H1 (cell line): ENCODE measurements at regions not wholly inside any gene's neighbourhood (a gene's known extent, or its start where the extent isn't known, plus 50 kb on each side); places are given as distances from the start of the nearest gene placed in this dataset.
A peak's percentile ranks its signal among the peaks of the same experiment; 100 is the strongest.

Source experiments
- CTCF ChIA-PET: fragments of 300-600 bp; sonication (Branson Sonifier 250); formaldehyde crosslinking; loops from one replicate; lab custom pipeline; 2021; ENCODE audit not compliant: partially characterized antibody; lab: Charles Lee
- POLR2A ChIA-PET: fragments of 300-600 bp; sonication (Branson Sonifier 250); formaldehyde crosslinking; loops from one replicate; lab custom pipeline; 2021; ENCODE audit warnings: inconsistent platforms; ENCODE audit not compliant: partially characterized antibody; lab: Charles Lee
- DNase-seq, 2 experiments: peaks; one replicate each; pipeline versions ENCODE4 v3.0.0 to v3.0.0-alpha.2; 2010 to 2022; ENCODE audit warnings: low spot score in 2 of 2, low read depth in 1 of 2, mixed read lengths in 1 of 2
- FAIRE-seq: peaks from 2 replicates; lab custom pipeline; 2011; peaks lifted over from hg19 to GRCh38; lab: Jason Lieb, UNC
- H2AFZ ChIP-seq: 2 replicates; pipeline ENCODE4 v1.8.1; 2012; ENCODE audit warnings: low read length, inconsistent platforms
- H2AK5ac ChIP-seq: 2 replicates; pipeline ENCODE4 v1.6.1; 2013; ENCODE audit warnings: low read depth, low read length
- H2BK120ac ChIP-seq: replicated peaks from 2 replicates; pipeline ENCODE3; 2013; ENCODE audit warnings: low read depth, low read length, inconsistent platforms
- H2BK12ac ChIP-seq: 2 replicates; pipeline ENCODE4 v1.6.1; 2013; ENCODE audit warnings: low read depth, low read length
- H2BK15ac ChIP-seq: 2 replicates; pipeline ENCODE4 v1.6.1; 2013; ENCODE audit warnings: low read length
- H2BK20ac ChIP-seq: 2 replicates; pipeline ENCODE4 v1.6.1; 2013; ENCODE audit warnings: low read length
- H2BK5ac ChIP-seq: 2 replicates; pipeline ENCODE4 v1.6.1; 2013; ENCODE audit warnings: low read depth, low read length
- H3K14ac ChIP-seq: 2 replicates; pipeline ENCODE4 v1.6.1; 2013; ENCODE audit warnings: inconsistent platforms; ENCODE audit not compliant: insufficient read length
- H3K18ac ChIP-seq: 2 replicates; pipeline ENCODE4 v1.6.1; 2013; ENCODE audit warnings: low read length; ENCODE audit errors: extremely low read depth
- H3K23ac ChIP-seq: 2 replicates; pipeline ENCODE4 v1.6.1; 2013; ENCODE audit warnings: inconsistent platforms; ENCODE audit not compliant: insufficient read length
- H3K23me2 ChIP-seq: 2 replicates; pipeline ENCODE4 v1.6.1; 2013; ENCODE audit warnings: low read depth, low read length
- H3K27ac ChIP-seq: 2 replicates; pipeline ENCODE4 v1.6.1; 2011; ENCODE audit warnings: low read depth, low read length, inconsistent platforms
- H3K27me3 ChIP-seq, 4 experiments: replicated peaks in 1 of 4; 1 replicate in 1 of 4; 2 replicates in 3 of 4; pipeline versions ENCODE4 v1.6.1 to v1.8.1; 2011 to 2013; ENCODE audit warnings: low read length in 3 of 4, mild to moderate bottlenecking in 3 of 4, inconsistent platforms in 2 of 4, mixed read lengths in 2 of 4, moderate library complexity in 1 of 4; ENCODE audit not compliant: control insufficient read depth in 3 of 4, insufficient read depth in 3 of 4; ENCODE audit errors: extremely low read depth in 1 of 4
- H3K36me3 ChIP-seq, 4 experiments: 2 replicates each; pipeline versions ENCODE4 v1.6.1 to v1.8.1; 2011 to 2013; ENCODE audit warnings: mild to moderate bottlenecking in 4 of 4, low read length in 3 of 4, moderate library complexity in 2 of 4, control low read depth in 1 of 4, inconsistent platforms in 1 of 4; ENCODE audit not compliant: insufficient read depth in 4 of 4, control insufficient read depth in 2 of 4
- H3K4ac ChIP-seq: replicated peaks from 2 replicates; pipeline ENCODE3; 2013; ENCODE audit warnings: low read length, low read depth, mixed read lengths, inconsistent platforms; ENCODE audit not compliant: insufficient read length
- H3K4me1 ChIP-seq, 4 experiments: replicated peaks in 1 of 4; 1 replicate in 1 of 4; 2 replicates in 3 of 4; pipeline versions ENCODE4 v1.6.1 to v1.8.1; 2011 to 2013; ENCODE audit warnings: low read length in 3 of 4, inconsistent platforms in 2 of 4, mixed read lengths in 1 of 4; ENCODE audit not compliant: insufficient read depth in 4 of 4, control insufficient read depth in 3 of 4
- H3K4me2 ChIP-seq, 2 experiments: 2 replicates each; pipeline versions ENCODE4 v1.6.1 to v1.8.1; 2011 to 2013; ENCODE audit warnings: low read depth in 2 of 2, low read length in 2 of 2, control low read depth in 1 of 2, inconsistent platforms in 1 of 2, mild to moderate bottlenecking in 1 of 2; ENCODE audit not compliant: insufficient read depth in 1 of 2
- H3K4me3 ChIP-seq, 4 experiments: fragments of 200-600, 300-600 bp in 1 of 4; sonication (generic), shearing (Covaris generic), sonication (Bioruptor Twin) in 1 of 4; 2 replicates each; pipeline versions ENCODE4 v1.5.1 to v1.8.1; 2011 to 2016; ENCODE audit warnings: low read length in 4 of 4, low read depth in 3 of 4, control low read depth in 2 of 4, inconsistent platforms in 2 of 4, mild to moderate bottlenecking in 2 of 4, mixed read lengths in 1 of 4, moderate library complexity in 1 of 4; ENCODE audit not compliant: insufficient read depth in 2 of 4; ENCODE audit errors: extremely low read depth in 1 of 4
- H3K56ac ChIP-seq: replicated peaks from 2 replicates; pipeline ENCODE3; 2013; ENCODE audit warnings: low read depth, mild to moderate bottlenecking, mixed read lengths, low read length, inconsistent platforms; ENCODE audit not compliant: insufficient read length
- H3K79me1 ChIP-seq: 2 replicates; pipeline ENCODE4 v1.6.1; 2013; ENCODE audit warnings: low read depth, low read length, control low read depth
- H3K79me2 ChIP-seq, 2 experiments: 2 replicates each; pipeline versions ENCODE4 v1.6.1 to v1.8.1; 2012 to 2013; ENCODE audit warnings: low read length in 2 of 2, mild to moderate bottlenecking in 2 of 2, inconsistent platforms in 1 of 2; ENCODE audit not compliant: insufficient read depth in 2 of 2, control insufficient read depth in 1 of 2
- H3K9ac ChIP-seq, 4 experiments: replicated peaks in 1 of 4; 1 replicate in 1 of 4; 2 replicates in 3 of 4; pipeline versions ENCODE4 v1.6.1 to v1.8.1; 2011 to 2013; ENCODE audit warnings: low read depth in 3 of 4, low read length in 3 of 4, control low read depth in 2 of 4, mild to moderate bottlenecking in 2 of 4, moderate library complexity in 2 of 4, inconsistent platforms in 1 of 4; ENCODE audit errors: extremely low read depth in 1 of 4
- H3K9me3 ChIP-seq, 2 experiments: 2 replicates each; pipeline versions ENCODE4 v1.6.1 to v1.8.1; 2012 to 2013; ENCODE audit warnings: mild to moderate bottlenecking in 2 of 2, moderate library complexity in 2 of 2, control low read depth in 1 of 2, inconsistent platforms in 1 of 2, low read depth in 1 of 2, low read length in 1 of 2, mixed read lengths in 1 of 2; ENCODE audit not compliant: insufficient read depth in 2 of 2
- H4K20me1 ChIP-seq, 2 experiments: replicated peaks in 1 of 2; 2 replicates each; pipeline versions ENCODE3 to v1.8.1; 2011 to 2013; ENCODE audit warnings: inconsistent platforms in 2 of 2, low read length in 2 of 2, mild to moderate bottlenecking in 1 of 2; ENCODE audit not compliant: insufficient read depth in 2 of 2, control insufficient read depth in 1 of 2
- H4K5ac ChIP-seq: 2 replicates; pipeline ENCODE4 v1.6.1; 2013; ENCODE audit warnings: low read length, low read depth, mixed read lengths, inconsistent platforms; ENCODE audit not compliant: insufficient read length
- H4K8ac ChIP-seq: 2 replicates; pipeline ENCODE4 v1.8.0; 2013; ENCODE audit warnings: mild to moderate bottlenecking, moderate library complexity, low read length, inconsistent platforms; ENCODE audit not compliant: insufficient read depth; ENCODE audit errors: extremely low read depth
- H4K91ac ChIP-seq: replicated peaks from 2 replicates; pipeline ENCODE3; 2013; ENCODE audit warnings: low read length, mixed read lengths, inconsistent platforms; ENCODE audit not compliant: insufficient read length
- BRCA1 ChIP-seq: IDR thresholded peaks from 2 replicates; pipeline ENCODE4 v1.6.1; 2012; ENCODE audit warnings: low read depth, low read length, improper control_type of control experiment
- POLR2AphosphoS5 ChIP-seq: IDR thresholded peaks from 2 replicates; pipeline ENCODE4 v1.6.1; 2011; ENCODE audit warnings: low read depth, low read length
- TBP ChIP-seq: IDR thresholded peaks from 2 replicates; pipeline ENCODE4 v1.6.1; 2011; ENCODE audit warnings: low read depth, low read length, improper control_type of control experiment
- WGBS, 2 experiments: shearing (Covaris generic) in 1 of 2; methylation state at CpG; one replicate each; pipeline versions ENCODE4 v1.1.6 to v1.1.7; 2013 to 2015; ENCODE audit warnings: low lambda C conversion rate in 2 of 2, mixed read lengths in 2 of 2, inconsistent platforms in 1 of 2, low coverage in 1 of 2, missing lambda C conversion rate in 1 of 2; ENCODE audit not compliant: insufficient replicate concordance in 2 of 2, insufficient coverage in 1 of 2, insufficient read length in 1 of 2; ENCODE audit errors: extremely low coverage in 1 of 2, missing lambda C conversion rate in 1 of 2; 5-methylcytosine and 5-hydroxymethylcytosine counted together

- Histone ChIP-seq H3K18ac (no peak overlapping the region), H3K27me3 (no peaks in the 10 kb centered on the region), H3K9me3 (no peaks in the 10 kb centered on the region), H3K9ac (no peak overlapping the region), H2BK5ac (no peak overlapping the region), H3K27ac (no peak overlapping the region), H3K4me2 (no peak overlapping the region), H2AFZ (peak overlapping the region; percentile 51), H3K4me1 (no peaks in the 10 kb centered on the region), H3K56ac (no peak overlapping the region), H2BK120ac (no peak overlapping the region), H3K79me1 (no peaks in the 10 kb centered on the region), H4K20me1 (no peaks in the 10 kb centered on the region), H2BK15ac (no peak overlapping the region), H3K36me3 (no peaks in the 10 kb centered on the region), H3K23me2 (no peaks in the 10 kb centered on the region), H3K14ac (no peak overlapping the region), H3K4ac (no peak overlapping the region), H4K8ac (no peak overlapping the region), H3K4me3 (no peak overlapping the region), H2AK5ac (no peak overlapping the region), H2BK12ac (no peak overlapping the region), H3K79me2 (no peaks in the 10 kb centered on the region), H4K5ac (no peak overlapping the region), H2BK20ac (no peak overlapping the region), H3K23ac (no peak overlapping the region), H4K91ac (no peak overlapping the region)
- WGBS, 2 experiments, result 89% methylated on average over 5 of the region's 5 CpGs; no CpG with 5 or more reads in 1 of the 2 experiments
- FAIRE-seq, result no peak
- ChIA-PET CTCF (interaction anchor here (1.1 kb wide), 1 partner anchor 81 kb away, joined by 4 read pairs; no protein-coding TSS in a partner anchor), POLR2A (no interaction called here)
- no peak for TF ChIP-seq POLR2AphosphoS5
- TF ChIP-seq TBP, result no peak
- no peak for TF ChIP-seq BRCA1
- no peak for DNase-seq
Measured at GRCh38 chr17:59466946-59467801, 98.2 kb upstream of the DHX40 start.
